ENCODE measurements at regions not wholly inside any gene's neighbourhood (a gene's known extent, or its start where the extent isn't known, plus 50 kb on each side); places are given as distances from the start of the nearest gene placed in this dataset.

- no peaks in the 10 kb centered on the region for H3K4me1 Mint-ChIP-seq
- H3K9me3 Mint-ChIP-seq, result peaks cover 0 to 4% (median 0%) of the 10 kb centered on the region in 7 donors
- Histone ChIP-seq H3K9me3 (ENCODE audit: control insufficient read depth in 2 of 2, low read length in 2 of 2) (no peaks in the 10 kb centered on the region), H3K27me3 (ENCODE audit: control insufficient read depth, insufficient read depth, low read length) (peaks cover 2% of the 10 kb centered on the region), H3K36me3 (ENCODE audit: control insufficient read depth, insufficient read depth, low read length) (no peaks in the 10 kb centered on the region), H3K4me3 (ENCODE audit: low read depth, low read length) (no peak overlapping the region), H3K4me1 (ENCODE audit: control insufficient read depth, insufficient read depth, low read length, poor library complexity, severe bottlenecking) (no peaks in the 10 kb centered on the region), H3K27ac (ENCODE audit: insufficient read depth, low read length, poor library complexity, severe bottlenecking) (no peak overlapping the region)
- no peaks in the 10 kb centered on the region for H3K36me3 Mint-ChIP-seq
- DNase-seq, result no peak
- no peak overlapping the region for H3K27ac Mint-ChIP-seq
- H3K4me3 Mint-ChIP-seq, result no peak overlapping the region
- H3K27me3 Mint-ChIP-seq, result peaks cover 7% of the 10 kb centered on the region
- ATAC-seq (ENCODE audit: low read depth in 2 of 2), result no peak
These were observed 62.3 kb upstream of the HS3ST2 start for GRCh38 chr16:22751685-22752084.

- H3K4me3 ChIP-seq (ENCODE audit: low read depth, low read length), result no peak overlapping the region
- no peak for ATAC-seq (ENCODE audit: low read depth in 2 of 2)
- H3K27me3 ChIP-seq (ENCODE audit: control insufficient read depth, insufficient read depth, low read length), result no peaks in the 10 kb centered on the region
- H3K27me3 Mint-ChIP-seq, result peaks cover 7% of the 10 kb centered on the region
- no peak overlapping the region for H3K27ac ChIP-seq (ENCODE audit: insufficient read depth, low read length, poor library complexity, severe bottlenecking)
- DNase-seq, result no peak
- no peak overlapping the region for H3K4me3 Mint-ChIP-seq
- peaks cover 0 to 2% (median 0%) of the 10 kb centered on the region in 7 donors for H3K9me3 Mint-ChIP-seq
- H3K4me1 Mint-ChIP-seq, result no peaks in the 10 kb centered on the region
- no peaks in the 10 kb centered on the region for H3K36me3 Mint-ChIP-seq
- H3K36me3 ChIP-seq (ENCODE audit: control insufficient read depth, insufficient read depth, low read length), result no peaks in the 10 kb centered on the region
- H3K9me3 ChIP-seq (ENCODE audit: control insufficient read depth in 2 of 2, low read length in 2 of 2), result no peaks in the 10 kb centered on the region
- H3K27ac Mint-ChIP-seq, result no peak overlapping the region
- no peaks in the 10 kb centered on the region for H3K4me1 ChIP-seq (ENCODE audit: control insufficient read depth, insufficient read depth, low read length, poor library complexity, severe bottlenecking)
These were observed 60.5 kb upstream of the HS3ST2 start for GRCh38 chr16:22753451-22753850.

- no peaks in the 10 kb centered on the region for H3K36me3 Mint-ChIP-seq
- no peaks in the 10 kb centered on the region for H3K27me3 ChIP-seq (ENCODE audit: control insufficient read depth, insufficient read depth, low read length)
- ATAC-seq (ENCODE audit: low read depth in 2 of 2) (no peak), DNase-seq (no peak)
- H3K4me3 ChIP-seq (ENCODE audit: low read depth, low read length), result no peak overlapping the region
- H3K9me3 ChIP-seq (ENCODE audit: control insufficient read depth in 2 of 2, low read length in 2 of 2), result no peaks in the 10 kb centered on the region
- H3K4me3 Mint-ChIP-seq, result no peak overlapping the region
- no peaks in the 10 kb centered on the region for H3K4me1 ChIP-seq (ENCODE audit: control insufficient read depth, insufficient read depth, low read length, poor library complexity, severe bottlenecking)
- H3K27ac Mint-ChIP-seq, result no peak overlapping the region
- no peak overlapping the region for H3K27ac ChIP-seq (ENCODE audit: insufficient read depth, low read length, poor library complexity, severe bottlenecking)
- peaks cover 7% of the 10 kb centered on the region for H3K27me3 Mint-ChIP-seq
- peaks cover 0 to 1% (median 0%) of the 10 kb centered on the region in 7 donors for H3K9me3 Mint-ChIP-seq
- H3K4me1 Mint-ChIP-seq, result no peaks in the 10 kb centered on the region
- H3K36me3 ChIP-seq (ENCODE audit: control insufficient read depth, insufficient read depth, low read length), result no peaks in the 10 kb centered on the region
These were observed 59.4 kb upstream of the HS3ST2 start for GRCh38 chr16:22754577-22754976.

GRCh38 chr16:22757202-22757601 is 56.8 kb upstream of the HS3ST2 start:
- no peaks in the 10 kb centered on the region for H3K4me1 Mint-ChIP-seq
- no peaks in the 10 kb centered on the region for H3K36me3 Mint-ChIP-seq
- no peak overlapping the region for H3K27ac Mint-ChIP-seq
- no peaks in the 10 kb centered on the region for H3K27me3 ChIP-seq (ENCODE audit: control insufficient read depth, insufficient read depth, low read length)
- H3K4me3 ChIP-seq (ENCODE audit: low read depth, low read length), result no peak overlapping the region
- H3K4me1 ChIP-seq (ENCODE audit: control insufficient read depth, insufficient read depth, low read length, poor library complexity, severe bottlenecking), result no peaks in the 10 kb centered on the region
- H3K9me3 ChIP-seq (ENCODE audit: control insufficient read depth in 2 of 2, low read length in 2 of 2), result no peaks in the 10 kb centered on the region
- H3K27me3 Mint-ChIP-seq, result peaks cover 12% of the 10 kb centered on the region
- no peak overlapping the region for H3K27ac ChIP-seq (ENCODE audit: insufficient read depth, low read length, poor library complexity, severe bottlenecking)
- ATAC-seq (ENCODE audit: low read depth in 2 of 2) (no peak), DNase-seq (no peak)
- peaks cover 0 to 1% (median 0%) of the 10 kb centered on the region in 7 donors for H3K9me3 Mint-ChIP-seq
- H3K36me3 ChIP-seq (ENCODE audit: control insufficient read depth, insufficient read depth, low read length), result no peaks in the 10 kb centered on the region
- H3K4me3 Mint-ChIP-seq, result no peak overlapping the region

- Histone ChIP-seq H3K36me3 (ENCODE audit: control insufficient read depth, insufficient read depth, low read length) (no peaks in the 10 kb centered on the region), H3K27ac (ENCODE audit: insufficient read depth, low read length, poor library complexity, severe bottlenecking) (no peak overlapping the region), H3K4me3 (ENCODE audit: low read depth, low read length) (no peak overlapping the region), H3K9me3 (ENCODE audit: control insufficient read depth in 2 of 2, low read length in 2 of 2) (no peaks in the 10 kb centered on the region), H3K4me1 (ENCODE audit: control insufficient read depth, insufficient read depth, low read length, poor library complexity, severe bottlenecking) (no peaks in the 10 kb centered on the region), H3K27me3 (ENCODE audit: control insufficient read depth, insufficient read depth, low read length) (peaks cover 3% of the 10 kb centered on the region)
- Mint-ChIP-seq H3K4me3 (no peak overlapping the region), H3K4me1 (no peaks in the 10 kb centered on the region), H3K36me3 (no peaks in the 10 kb centered on the region), H3K9me3 (peaks cover 0 to 5% (median 0%) of the 10 kb centered on the region in 7 donors), H3K27ac (no peak overlapping the region), H3K27me3 (peaks cover 9% of the 10 kb centered on the region)
- DNase-seq (no peak), ATAC-seq (ENCODE audit: low read depth in 2 of 2) (no peak)
These were observed 51.5 kb upstream of the HS3ST2 start for GRCh38 chr16:22762486-22762885.

GRCh38 chr16:22763437-22764080 is 50.4 kb upstream of the HS3ST2 start:
- peaks cover 9% of the 10 kb centered on the region for H3K27me3 Mint-ChIP-seq
- no peak overlapping the region for H3K4me3 ChIP-seq (ENCODE audit: low read depth, low read length)
- H3K27ac Mint-ChIP-seq, result no peak overlapping the region
- peaks cover 0 to 5% (median 0%) of the 10 kb centered on the region in 7 donors for H3K9me3 Mint-ChIP-seq
- no peaks in the 10 kb centered on the region for H3K36me3 ChIP-seq (ENCODE audit: control insufficient read depth, insufficient read depth, low read length)
- no peaks in the 10 kb centered on the region for H3K4me1 Mint-ChIP-seq
- no peak overlapping the region for H3K4me3 Mint-ChIP-seq
- H3K9me3 ChIP-seq (ENCODE audit: control insufficient read depth in 2 of 2, low read length in 2 of 2), result no peaks in the 10 kb centered on the region
- peaks cover 3% of the 10 kb centered on the region for H3K27me3 ChIP-seq (ENCODE audit: control insufficient read depth, insufficient read depth, low read length)
- H3K36me3 Mint-ChIP-seq, result no peaks in the 10 kb centered on the region
- H3K4me1 ChIP-seq (ENCODE audit: control insufficient read depth, insufficient read depth, low read length, poor library complexity, severe bottlenecking), result no peaks in the 10 kb centered on the region
- DNase-seq, result no peak
- H3K27ac ChIP-seq (ENCODE audit: insufficient read depth, low read length, poor library complexity, severe bottlenecking), result no peak overlapping the region
- no peak for ATAC-seq (ENCODE audit: low read depth in 2 of 2)
